Mucosa of rectum (tissue), 2 donors: ENCODE measurements at regions not wholly inside any gene's neighbourhood (a gene's known extent, or its start where the extent isn't known, plus 50 kb on each side); places are given as distances from the start of the nearest gene placed in this dataset.
"Not testable (repeated sequence)": the region's sequence is repeated elsewhere in the genome, so short reads cannot be mapped to it uniquely, and the experiment has no call there.

ENCODE experiments used
- H3K27ac ChIP-seq, 2 donors: one replicate each; pipeline ENCODE4 v1.7.0; 2013; ENCODE audit warnings: inconsistent platforms in 2 of 2, low read depth in 2 of 2, low read length in 2 of 2
- H3K27me3 ChIP-seq, 2 donors: one replicate each; pipeline ENCODE4 v1.7.0; 2013; ENCODE audit warnings: low read length in 2 of 2; ENCODE audit not compliant: control insufficient read depth in 2 of 2, insufficient read depth in 2 of 2
- H3K36me3 ChIP-seq, 2 donors: one replicate each; pipeline ENCODE4 v1.7.0; 2013; ENCODE audit warnings: low read length in 2 of 2; ENCODE audit not compliant: control insufficient read depth in 2 of 2, insufficient read depth in 2 of 2
- H3K4me1 ChIP-seq, 2 donors: one replicate each; pipeline ENCODE4 v1.7.0; 2013; ENCODE audit warnings: low read length in 2 of 2, mild to moderate bottlenecking in 1 of 2; ENCODE audit not compliant: control insufficient read depth in 2 of 2, insufficient read depth in 2 of 2
- H3K4me3 ChIP-seq, 2 donors: one replicate each; pipeline ENCODE4 v1.7.0; 2013; ENCODE audit warnings: low read length in 2 of 2
- H3K9ac ChIP-seq, 2 donors: one replicate each; pipeline ENCODE4 v1.7.0; 2013; ENCODE audit warnings: low read length in 2 of 2, low read depth in 1 of 2, mild to moderate bottlenecking in 1 of 2
- H3K9me3 ChIP-seq, 2 donors: one replicate each; pipeline ENCODE4 v1.7.0; 2013; ENCODE audit warnings: low read length in 2 of 2; ENCODE audit not compliant: control insufficient read depth in 2 of 2
- donor health status: healthy.
- donor health status: Normal muscosa, but diverticular disease.

DNA sequence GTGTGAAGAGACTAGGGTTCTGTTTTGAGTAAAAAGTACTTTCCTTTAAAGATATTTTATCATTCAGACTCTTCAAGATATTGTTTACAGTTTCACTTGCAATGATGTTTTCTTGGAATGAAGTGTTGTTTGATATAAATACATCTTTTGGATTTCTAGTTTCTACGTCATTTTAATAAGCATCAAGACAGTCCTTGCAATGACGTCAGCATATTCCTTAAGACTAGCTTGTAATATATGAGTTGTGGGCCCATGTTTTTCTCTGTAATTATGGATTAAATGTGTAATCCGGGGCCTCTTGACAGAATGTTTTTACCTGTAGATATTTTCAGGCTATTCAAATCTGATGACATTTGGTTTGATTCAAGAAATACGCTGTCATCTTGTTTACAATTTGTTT is 66.1 kb downstream of the RBMX2 start:
- Histone ChIP-seq H3K9ac (no peak overlapping the region), H3K27ac (no peak overlapping the region), H3K4me1 (no peaks in the 10 kb centered on the region), H3K4me3 (no peak overlapping the region), H3K9me3 (no peaks in the 10 kb centered on the region), H3K36me3 (no peaks in the 10 kb centered on the region), H3K27me3 (peaks cover 3 to 11% of the 10 kb centered on the region in 2 donors)

DNA sequence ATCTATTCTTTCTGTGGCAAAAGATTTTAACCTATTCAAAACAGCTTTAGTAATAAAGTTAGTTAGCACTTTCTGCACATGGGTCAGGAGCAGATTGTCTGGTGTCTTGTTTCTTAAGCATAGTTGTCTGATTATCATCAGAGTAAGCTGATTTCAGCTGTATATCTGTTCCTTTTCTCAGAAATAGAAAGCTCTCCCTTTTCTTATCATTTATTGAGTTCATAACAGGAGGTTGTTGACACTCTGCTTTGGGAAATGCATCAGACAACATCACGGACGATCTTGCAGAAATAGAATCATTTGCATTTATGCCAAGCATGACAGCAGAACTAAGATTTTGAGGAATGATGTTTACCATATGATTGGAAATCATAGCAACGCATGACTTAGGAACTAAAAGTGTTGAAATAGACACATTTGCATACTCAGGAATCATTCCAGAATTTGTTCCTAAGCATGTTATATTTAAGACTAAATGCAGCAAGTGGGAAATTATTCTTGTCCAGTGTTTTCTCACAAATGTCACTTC is 66.7 kb downstream of the RBMX2 start:
- no peak overlapping the region for H3K9ac ChIP-seq
- H3K27ac ChIP-seq: no peak overlapping the region
- H3K4me3 ChIP-seq: no peak overlapping the region
- H3K27me3 ChIP-seq: peaks cover 3 to 11% of the 10 kb centered on the region in 2 donors
- no peaks in the 10 kb centered on the region for H3K4me1 ChIP-seq
- no peaks in the 10 kb centered on the region for H3K36me3 ChIP-seq
- no peaks in the 10 kb centered on the region for H3K9me3 ChIP-seq

DNA sequence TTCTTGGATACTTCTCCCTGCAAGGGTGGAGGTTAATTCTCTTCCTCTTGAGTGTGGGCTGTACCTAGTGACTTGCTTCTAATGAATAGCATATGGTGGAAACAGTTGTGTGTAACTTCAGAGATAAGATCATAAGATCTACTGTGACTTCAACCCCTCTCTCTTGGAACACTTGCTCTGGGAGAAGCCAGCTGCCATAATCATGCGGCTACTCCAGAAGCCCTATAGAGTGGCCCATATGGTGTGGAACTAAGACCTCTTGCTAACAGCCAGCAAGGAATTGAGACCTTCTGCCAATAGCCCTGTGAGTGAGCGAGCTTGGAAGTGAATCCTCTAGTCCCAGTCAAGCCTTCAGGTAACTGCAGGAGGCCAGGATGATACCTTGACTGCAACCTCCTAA is 81.1 kb downstream of the RBMX2 start:
- Histone ChIP-seq H3K27me3 (peaks cover 0 to 4% of the 10 kb centered on the region in 2 donors), H3K4me3 (no peak overlapping the region), H3K27ac (no peak overlapping the region), H3K9ac (no peak overlapping the region), H3K9me3 (no peaks in the 10 kb centered on the region), H3K4me1 (no peaks in the 10 kb centered on the region), H3K36me3 (no peaks in the 10 kb centered on the region)

DNA sequence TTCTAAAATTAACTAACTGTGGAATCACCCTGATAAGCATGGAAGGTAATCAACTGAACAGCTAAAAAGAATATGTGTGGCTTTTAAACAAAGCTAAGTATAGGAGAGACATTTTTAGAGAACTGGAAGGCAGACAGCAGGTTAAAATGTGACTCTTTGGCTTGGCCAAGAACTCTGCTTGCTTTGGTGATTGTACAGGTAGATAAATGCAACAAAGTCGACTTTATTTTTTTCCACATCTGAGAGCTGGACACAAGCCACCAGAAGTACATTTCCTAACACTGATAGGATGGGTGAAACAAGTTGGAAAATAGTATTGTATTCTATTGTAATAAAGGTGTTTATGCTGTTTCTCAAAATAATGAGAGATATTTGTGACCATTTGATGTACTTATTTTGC is 84.1 kb downstream of the RBMX2 start:
- H3K36me3 ChIP-seq: no peaks in the 10 kb centered on the region
- H3K27me3 ChIP-seq: peaks cover 0 to 4% of the 10 kb centered on the region in 2 donors
- no peaks in the 10 kb centered on the region for H3K9me3 ChIP-seq
- no peak overlapping the region for H3K4me3 ChIP-seq
- no peak overlapping the region for H3K27ac ChIP-seq
- H3K4me1 ChIP-seq: no peaks in the 10 kb centered on the region
- H3K9ac ChIP-seq: no peak overlapping the region

DNA sequence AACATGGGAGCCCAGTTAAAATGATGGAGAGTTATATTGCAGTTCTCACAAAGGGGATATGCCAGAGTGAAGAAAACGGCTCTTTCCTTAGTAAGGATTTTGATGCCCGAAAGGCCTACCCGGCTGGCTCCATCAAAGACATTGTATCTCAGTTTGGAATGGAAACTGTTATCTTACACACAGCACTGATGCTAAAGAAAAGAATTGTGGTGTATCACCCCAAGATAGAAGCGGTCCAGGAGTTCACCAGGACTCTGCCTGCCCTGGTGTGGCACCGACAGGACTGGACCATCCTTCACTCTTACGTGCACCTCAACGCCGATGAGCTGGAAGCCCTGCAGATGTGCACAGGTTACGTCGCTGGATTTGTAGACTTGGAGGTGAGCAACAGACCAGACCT is 93.7 kb downstream of the RBMX2 start:
- not testable (repeated sequence) for H3K4me1 ChIP-seq, H3K9me3 ChIP-seq, H3K27ac ChIP-seq, H3K4me3 ChIP-seq, H3K36me3 ChIP-seq, H3K9ac ChIP-seq, H3K27me3 ChIP-seq

DNA sequence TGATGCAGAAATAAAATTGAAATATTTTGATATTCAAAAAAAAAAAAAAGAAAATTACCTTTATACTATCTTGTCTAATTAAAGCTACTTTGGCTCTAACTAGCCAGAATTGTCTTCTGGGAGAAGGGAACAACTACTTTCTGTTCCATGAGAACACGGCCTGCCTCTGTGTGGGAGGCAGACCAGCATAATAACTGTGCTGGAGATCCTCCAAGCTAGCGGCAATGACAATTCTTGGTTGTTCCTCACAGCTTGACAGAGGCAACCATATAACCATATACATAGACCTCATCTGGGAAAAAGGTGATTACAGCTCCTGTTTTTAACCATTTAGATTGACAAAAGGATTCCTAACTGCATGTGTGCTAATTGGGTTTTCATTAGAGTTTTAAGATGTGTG is 95.7 kb downstream of the RBMX2 start:
- no peak overlapping the region for H3K27ac ChIP-seq
- no peak overlapping the region for H3K9ac ChIP-seq
- peaks cover 0 to 2% of the 10 kb centered on the region in 2 donors for H3K27me3 ChIP-seq
- H3K4me1 ChIP-seq: no peaks in the 10 kb centered on the region
- no peak overlapping the region for H3K4me3 ChIP-seq
- no peaks in the 10 kb centered on the region for H3K9me3 ChIP-seq
- no peaks in the 10 kb centered on the region for H3K36me3 ChIP-seq

DNA sequence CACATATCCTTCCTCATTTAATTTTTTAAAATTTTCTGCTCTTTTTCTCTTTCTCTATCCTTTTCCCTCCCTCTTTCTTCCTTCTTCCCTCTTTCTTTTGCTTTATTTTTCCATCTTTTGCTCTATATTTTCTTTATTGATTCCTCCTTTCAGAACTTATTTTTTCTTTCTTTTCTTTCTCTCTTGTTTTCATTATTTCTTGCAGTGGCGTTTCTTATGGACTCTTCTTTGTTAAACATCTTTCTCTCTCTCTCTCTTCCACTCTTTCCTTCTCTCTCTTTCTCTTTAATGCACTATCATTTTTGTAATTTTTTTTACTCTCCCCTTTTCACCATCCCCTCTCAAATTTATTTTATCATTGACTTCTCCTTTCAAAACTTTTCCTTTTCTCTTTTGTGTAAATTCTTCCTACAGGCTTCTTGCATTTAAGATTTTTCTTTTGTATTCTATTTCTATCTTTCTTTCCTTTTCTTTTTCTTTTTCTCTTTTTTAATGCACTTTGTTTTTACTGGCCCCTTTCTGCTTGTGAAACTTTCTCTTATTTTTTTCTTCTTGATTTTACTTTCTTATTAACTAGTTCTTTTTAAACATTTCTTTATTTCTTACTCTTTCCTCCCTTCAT is 97.0 kb downstream of the RBMX2 start:
- Histone ChIP-seq H3K9ac (no peak overlapping the region), H3K4me3 (no peak overlapping the region)

DNA sequence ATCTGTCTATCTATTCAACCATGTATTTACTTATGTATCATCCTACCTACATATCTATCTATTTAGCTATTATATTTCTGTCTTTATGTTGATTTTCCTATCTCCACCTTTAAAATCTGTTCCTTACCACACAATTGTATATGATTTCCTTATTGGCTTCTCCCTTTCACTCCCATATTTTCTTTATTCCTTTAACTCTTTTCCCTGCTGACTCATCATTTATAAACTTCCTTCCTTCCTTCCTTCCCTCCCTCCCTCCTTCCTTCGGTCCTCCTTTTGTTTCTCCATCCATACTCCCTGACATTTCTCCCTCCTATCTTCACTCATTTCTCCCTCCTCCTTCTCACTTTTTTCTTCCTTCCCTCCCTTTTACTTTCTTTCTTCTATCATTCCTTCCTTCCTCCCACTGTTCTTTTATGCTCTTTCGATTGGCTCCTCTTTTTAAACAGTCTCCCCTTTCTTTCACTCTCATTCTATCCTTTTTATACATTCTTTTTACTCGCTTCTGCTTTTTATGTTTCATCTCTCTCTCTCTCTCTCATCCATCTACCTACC is 100.3 kb downstream of the RBMX2 start:
- no peak overlapping the region for H3K4me3 ChIP-seq
- H3K27me3 ChIP-seq: no peaks in the 10 kb centered on the region
- no peaks in the 10 kb centered on the region for H3K9me3 ChIP-seq
- H3K4me1 ChIP-seq: no peaks in the 10 kb centered on the region
- no peaks in the 10 kb centered on the region for H3K36me3 ChIP-seq
- H3K27ac ChIP-seq: no peak overlapping the region
- H3K9ac ChIP-seq: no peak overlapping the region

More for the DNA sequence above, 97.0 kb downstream of the RBMX2 start:
- Histone ChIP-seq H3K9me3 (no peaks in the 10 kb centered on the region), H3K27ac (no peak overlapping the region), H3K36me3 (no peaks in the 10 kb centered on the region), H3K27me3 (peaks cover 0 to 1% of the 10 kb centered on the region in 2 donors), H3K4me1 (no peaks in the 10 kb centered on the region)

DNA sequence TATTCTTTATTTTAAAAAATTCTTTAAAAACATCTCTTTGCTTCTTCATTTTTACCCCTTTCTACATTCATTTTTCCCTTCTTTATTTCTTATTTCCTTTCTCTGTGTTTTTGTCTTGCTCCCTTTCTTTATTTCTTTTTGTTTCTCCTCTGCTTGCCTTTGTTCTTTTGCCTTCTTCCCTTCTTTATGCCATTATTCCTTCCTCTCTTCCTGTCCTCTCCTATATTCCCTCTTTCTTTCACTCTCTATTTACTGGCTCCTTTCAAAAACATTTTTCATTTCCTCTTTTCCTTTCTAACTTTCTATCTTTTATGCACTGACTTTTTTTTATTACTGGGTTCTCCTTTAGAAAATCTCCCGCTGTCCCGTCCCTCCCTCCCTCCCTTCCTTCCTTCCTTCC is 102.2 kb downstream of the RBMX2 start:
- no peak overlapping the region for H3K9ac ChIP-seq
- H3K4me1 ChIP-seq: no peaks in the 10 kb centered on the region
- no peak overlapping the region for H3K27ac ChIP-seq
- H3K27me3 ChIP-seq: peaks cover 0 to 4% of the 10 kb centered on the region in 2 donors
- no peaks in the 10 kb centered on the region for H3K36me3 ChIP-seq
- no peak overlapping the region for H3K4me3 ChIP-seq
- no peaks in the 10 kb centered on the region for H3K9me3 ChIP-seq

DNA sequence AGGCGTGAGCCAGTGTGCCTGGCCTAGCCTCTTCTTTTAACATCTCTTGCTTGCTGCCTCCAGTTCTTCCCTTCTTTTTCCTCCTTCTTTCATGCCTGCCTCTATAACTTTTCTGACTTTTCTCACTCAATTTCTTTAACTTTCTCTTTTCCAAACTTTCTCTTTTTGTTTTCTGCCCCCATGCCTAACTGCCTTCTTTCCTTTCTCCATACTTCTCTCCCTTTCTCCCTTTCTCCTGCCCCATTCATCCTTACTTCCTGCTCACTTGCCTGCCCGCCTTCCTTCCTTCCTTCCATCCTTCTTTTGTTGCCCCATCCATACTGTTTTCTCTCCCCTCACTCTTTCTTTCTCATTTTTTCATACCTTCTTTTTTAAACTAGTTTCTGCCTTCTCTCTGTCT is 105.2 kb downstream of the RBMX2 start:
- Histone ChIP-seq H3K27ac (no peak overlapping the region), H3K9me3 (no peaks in the 10 kb centered on the region), H3K36me3 (no peaks in the 10 kb centered on the region), H3K9ac (no peak overlapping the region), H3K27me3 (peaks cover 3 to 4% of the 10 kb centered on the region in 2 donors), H3K4me3 (no peak overlapping the region), H3K4me1 (no peaks in the 10 kb centered on the region)
